A673 (cell line): ENCODE measurements at regions not wholly inside any gene's neighbourhood (a gene's known extent, or its start where the extent isn't known, plus 50 kb on each side); places are given as distances from the start of the nearest gene placed in this dataset.

Experiments
- BruUV-seq: library from RNA; stranded (reverse); fragments of 400-500 nt; replicated peaks from 2 replicates; lab custom pipeline; 2021; lab: Mats Ljungman, UMichigan
- CTCF ChIA-PET: fragments of 300-600 bp; sonication (Branson Sonifier 250); formaldehyde crosslinking; loops from one replicate; lab custom pipeline; 2022; ENCODE audit warnings: antibody characterized with exemption; lab: Charles Lee
- POLR2A ChIA-PET: fragments of 300-600 bp; sonication (Branson Sonifier 250); formaldehyde crosslinking; loops from one replicate; lab custom pipeline; 2022; ENCODE audit warnings: antibody characterized with exemption; ENCODE audit not compliant: low non-redundant PET; lab: Charles Lee
- DNase-seq: peaks from one replicate; pipeline ENCODE4 v3.0.0-alpha.2; 2015; ENCODE audit warnings: low spot score
- H3K27ac ChIP-seq: fragments of 200-600 bp; sonication (generic); 2 replicates; pipeline ENCODE4 v1.5.1; 2016; ENCODE audit warnings: mixed run types, low read depth, mild to moderate bottlenecking, mixed read lengths, antibody characterized with exemption, low read length; ENCODE audit not compliant: poor library complexity, severe bottlenecking
- H3K27me3 ChIP-seq: fragments of 200-600 bp; sonication (generic); replicated peaks from 2 replicates; pipeline ENCODE4 v1.6.1; 2017; ENCODE audit warnings: mixed run types, low read depth, mild to moderate bottlenecking, mixed read lengths, antibody characterized with exemption, low read length; ENCODE audit not compliant: insufficient read depth, poor library complexity
- H3K36me3 ChIP-seq: fragments of 200-600 bp; sonication (generic); 2 replicates; pipeline ENCODE4 v1.6.1; 2016; ENCODE audit warnings: mixed run types, mild to moderate bottlenecking, mixed read lengths, antibody characterized with exemption, low read length; ENCODE audit not compliant: insufficient read depth, poor library complexity, severe bottlenecking
- H3K4me1 ChIP-seq: fragments of 200-600 bp; sonication (generic); 2 replicates; pipeline ENCODE4 v1.6.1; 2017; ENCODE audit warnings: mixed run types, mild to moderate bottlenecking, mixed read lengths, antibody characterized with exemption, low read length; ENCODE audit not compliant: insufficient read depth, poor library complexity, severe bottlenecking
- H3K4me3 ChIP-seq: fragments of 200-600 bp; sonication (generic); 2 replicates; pipeline ENCODE4 v1.5.1; 2016; ENCODE audit warnings: low read depth, mixed run types, mild to moderate bottlenecking, mixed read lengths, low read length; ENCODE audit not compliant: poor library complexity, severe bottlenecking
- H3K9me3 ChIP-seq: fragments of 200-600 bp; sonication (generic); 2 replicates; pipeline ENCODE4 v1.6.1; 2016; ENCODE audit warnings: mixed run types, low read depth, mild to moderate bottlenecking, mixed read lengths, antibody characterized with exemption, low read length; ENCODE audit not compliant: poor library complexity, severe bottlenecking
- CTCF ChIP-seq: fragments of 300-800, 200-600 bp; sonication (generic); conservative IDR thresholded peaks from 2 replicates; pipeline ENCODE4 v1.5.1; 2017; ENCODE audit warnings: low read depth, mild to moderate bottlenecking, antibody characterized with exemption, low read length, moderate library complexity, mixed read lengths
- EZH2 ChIP-seq: fragments of 200-600 bp; sonication (generic); IDR thresholded peaks from 2 replicates; pipeline ENCODE4 v1.6.1; 2017; ENCODE audit warnings: borderline replicate concordance, low read depth, mild to moderate bottlenecking, mixed read lengths, antibody characterized with exemption, low read length; ENCODE audit not compliant: poor library complexity, severe bottlenecking
- intact Hi-C: fragments of 100-400 bp; cut with micrococcal nuclease; formaldehyde crosslinking; loops from one replicate; pipeline ENCODE4 v1.10.0; 2022; ENCODE audit not compliant: unreplicated experiment

GRCh38 chr5:162484986-162485385, 417.4 kb downstream of the GABRG2 start:
- BruUV-seq = no TSS peak
- Histone ChIP-seq H3K36me3 (no peaks in the 10 kb centered on the region), H3K27me3 (no peaks in the 10 kb centered on the region), H3K4me1 (no peaks in the 10 kb centered on the region), H3K9me3 (no peaks in the 10 kb centered on the region), H3K4me3 (no peak overlapping the region), H3K27ac (no peak overlapping the region)
- CTCF ChIA-PET = no interaction called here
- TF ChIP-seq CTCF (no peak), EZH2 (no peak)
- POLR2A ChIA-PET = no interaction called here
- no peak for DNase-seq
- intact Hi-C loops = no loop called here

GRCh38 chr5:162485666-162486292, 418.2 kb downstream of the GABRG2 start:
- Histone ChIP-seq H3K36me3 (no peaks in the 10 kb centered on the region), H3K4me3 (no peak overlapping the region), H3K4me1 (no peaks in the 10 kb centered on the region), H3K27me3 (no peaks in the 10 kb centered on the region), H3K27ac (no peak overlapping the region), H3K9me3 (no peaks in the 10 kb centered on the region)
- no peak for TF ChIP-seq CTCF
- no peak for TF ChIP-seq EZH2
- intact Hi-C loops = no loop called here
- ChIA-PET CTCF (no interaction called here), POLR2A (no interaction called here)
- no peak for DNase-seq
- no TSS peak for BruUV-seq

- no TSS peak for BruUV-seq
- H3K36me3 ChIP-seq = no peaks in the 10 kb centered on the region
- TF ChIP-seq EZH2 = no peak
- TF ChIP-seq CTCF = no peak
- no peaks in the 10 kb centered on the region for H3K9me3 ChIP-seq
- CTCF ChIA-PET = no interaction called here
- intact Hi-C loops = no loop called here
- no peak overlapping the region for H3K27ac ChIP-seq
- H3K4me1 ChIP-seq = no peaks in the 10 kb centered on the region
- peak; percentile 1 for DNase-seq
- H3K27me3 ChIP-seq = no peaks in the 10 kb centered on the region
- POLR2A ChIA-PET = no interaction called here
- H3K4me3 ChIP-seq = no peak overlapping the region
Observed at GRCh38 chr5:162487528-162488525, 420.3 kb downstream of the GABRG2 start.
